HG03135 (cell line): ENCODE measurements at regions not wholly inside any gene's neighbourhood (a gene's known extent, or its start where the extent isn't known, plus 50 kb on each side); places are given as distances from the start of the nearest gene placed in this dataset.
"Not testable (repeated sequence)": the region's sequence is repeated elsewhere in the genome, so short reads cannot be mapped to it uniquely, and the experiment has no call there.

Experiments used
- ATAC-seq: cut with Tn5 transposase; IDR thresholded peaks from one replicate; pipeline ENCODE4 v1.9.1; 2021; ENCODE audit warnings: mild to moderate bottlenecking, moderate library complexity; ENCODE audit not compliant: unreplicated experiment

GRCh38 chr14:51467392-51467791 is 184.3 kb upstream of the FRMD6 start:
- not testable (repeated sequence) for ATAC-seq

GRCh38 chr14:51468523-51468922 is 183.2 kb upstream of the FRMD6 start:
- ATAC-seq, result no peak

DNA sequence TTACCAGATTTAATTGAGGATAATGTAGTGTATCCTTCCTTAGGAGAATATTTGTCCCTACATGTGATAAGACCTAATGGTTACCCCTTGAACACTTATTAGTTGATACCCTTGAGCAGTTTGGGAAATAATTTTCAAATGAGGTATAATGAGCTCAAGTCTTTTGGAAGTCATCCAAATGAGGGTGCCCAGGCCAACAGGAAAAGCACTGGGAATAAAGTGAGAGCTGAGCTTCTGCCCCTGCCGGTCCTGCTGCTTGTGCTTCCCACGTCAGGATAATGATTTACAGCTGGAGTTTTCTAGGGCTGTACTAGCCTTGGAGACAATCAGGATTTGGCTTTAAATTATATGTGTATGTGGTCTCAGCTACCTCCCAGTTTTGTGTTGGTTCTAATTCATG is 178.8 kb upstream of the FRMD6 start:
- no peak for ATAC-seq

GRCh38 chr14:51473351-51473750 is 178.4 kb upstream of the FRMD6 start:
- no peak for ATAC-seq

DNA sequence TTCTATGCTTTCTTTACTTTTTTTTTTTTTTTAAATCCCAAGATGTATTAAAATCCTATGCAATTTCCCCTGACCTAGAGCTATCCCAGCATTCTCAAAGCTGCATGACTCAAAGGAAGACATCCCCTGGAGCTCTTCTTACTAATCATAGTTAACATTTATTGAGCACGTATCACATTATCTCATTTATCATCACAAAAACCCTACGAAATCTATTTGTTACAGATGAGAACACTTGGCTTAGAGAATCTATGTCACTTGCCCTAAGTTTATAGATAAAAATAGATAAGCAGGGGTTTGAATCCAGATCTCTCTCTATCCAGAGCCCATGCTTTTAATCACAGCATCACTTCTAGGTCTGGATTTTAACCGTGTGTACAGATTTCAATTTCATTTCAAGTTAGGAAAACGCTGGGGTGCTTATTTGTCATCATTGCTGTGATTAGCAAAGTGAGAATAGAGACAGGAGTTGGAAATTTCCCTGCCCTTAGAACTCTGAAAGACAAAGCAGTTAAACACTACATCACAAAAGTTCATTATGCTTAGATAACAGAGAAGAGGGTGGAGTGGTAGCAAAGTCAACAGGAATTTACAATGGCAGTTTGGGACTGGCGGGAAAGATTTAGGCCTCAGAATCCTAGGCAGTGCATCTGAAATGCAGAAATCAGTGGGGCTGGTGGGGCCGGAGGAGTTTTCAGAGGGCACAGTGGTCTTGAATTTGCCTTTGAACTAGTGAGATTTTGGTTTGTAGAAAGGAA is 177.7 kb upstream of the FRMD6 start:
- no peak for ATAC-seq

- no peak for ATAC-seq
Measured at GRCh38 chr14:51474854-51475253, 176.9 kb upstream of the FRMD6 start.

GRCh38 chr14:51478175-51478621 is 173.5 kb upstream of the FRMD6 start:
- no peak for ATAC-seq

GRCh38 chr14:51479584-51480325 is 172.0 kb upstream of the FRMD6 start:
- no peak for ATAC-seq

DNA sequence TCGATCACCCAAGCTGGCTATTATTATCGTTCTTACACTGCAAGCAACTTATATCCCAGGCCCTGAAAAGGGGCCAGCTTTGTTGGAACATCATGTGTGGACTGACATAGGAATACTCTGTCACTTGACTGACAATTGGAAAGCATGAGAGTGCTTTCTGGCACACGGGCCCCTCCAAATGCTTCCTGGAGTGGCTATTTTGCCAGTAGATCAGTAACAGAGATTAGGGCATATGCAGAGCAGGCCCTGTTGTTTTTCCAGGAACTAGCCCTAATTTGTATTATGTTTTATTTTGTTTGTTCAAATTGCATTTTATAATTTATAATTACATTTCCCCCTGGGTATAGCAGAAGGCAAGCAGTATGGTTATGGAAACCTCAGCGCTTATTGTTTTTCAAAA is 170.1 kb upstream of the FRMD6 start:
- ATAC-seq, result no peak

GRCh38 chr14:51482102-51482501 is 169.6 kb upstream of the FRMD6 start:
- ATAC-seq, result no peak

DNA sequence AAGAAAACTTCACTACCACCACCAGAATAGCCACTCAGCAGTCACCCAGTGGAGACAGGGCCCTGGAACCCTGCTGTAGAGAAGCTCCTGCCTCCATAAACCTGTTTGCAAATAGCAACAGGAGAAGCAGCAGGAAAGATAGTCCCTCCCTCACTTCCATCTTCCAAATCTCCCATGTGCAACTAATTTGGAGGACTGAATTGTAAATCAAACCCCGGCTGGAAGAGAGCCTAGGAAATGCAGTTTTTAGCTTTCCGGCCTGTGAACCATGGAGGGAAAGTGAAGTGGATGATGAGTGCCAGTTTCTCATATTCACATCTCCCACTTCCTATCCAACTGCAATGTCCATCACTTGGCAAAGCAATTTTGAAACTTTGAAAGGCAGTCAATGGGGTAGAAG is 167.2 kb upstream of the FRMD6 start:
- ATAC-seq, result no peak

DNA sequence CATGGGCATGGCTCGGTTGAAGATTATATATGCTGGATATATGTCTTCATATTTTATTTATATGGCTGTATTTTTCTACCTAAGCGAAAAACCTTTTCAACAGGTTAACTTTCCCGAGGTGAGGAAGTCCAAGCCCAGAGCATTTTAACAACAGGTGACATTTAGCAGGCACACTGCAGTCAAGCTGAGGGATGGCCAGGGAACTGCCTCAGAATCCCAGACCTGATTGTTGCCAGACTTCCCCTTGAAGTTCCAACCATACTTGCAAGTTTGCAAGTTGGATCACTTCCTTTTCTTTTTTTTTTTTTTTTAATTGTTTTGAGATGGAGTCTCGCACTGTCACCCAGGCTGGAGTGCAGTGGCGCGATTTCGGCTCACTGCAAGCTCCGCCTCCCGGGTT is 166.0 kb upstream of the FRMD6 start:
- ATAC-seq, result no peak

- ATAC-seq, result no peak
Measured at GRCh38 chr14:51487848-51488247, 163.9 kb upstream of the FRMD6 start.

- ATAC-seq, result no peak
Measured at GRCh38 chr14:51488569-51489220, 163.0 kb upstream of the FRMD6 start.

DNA sequence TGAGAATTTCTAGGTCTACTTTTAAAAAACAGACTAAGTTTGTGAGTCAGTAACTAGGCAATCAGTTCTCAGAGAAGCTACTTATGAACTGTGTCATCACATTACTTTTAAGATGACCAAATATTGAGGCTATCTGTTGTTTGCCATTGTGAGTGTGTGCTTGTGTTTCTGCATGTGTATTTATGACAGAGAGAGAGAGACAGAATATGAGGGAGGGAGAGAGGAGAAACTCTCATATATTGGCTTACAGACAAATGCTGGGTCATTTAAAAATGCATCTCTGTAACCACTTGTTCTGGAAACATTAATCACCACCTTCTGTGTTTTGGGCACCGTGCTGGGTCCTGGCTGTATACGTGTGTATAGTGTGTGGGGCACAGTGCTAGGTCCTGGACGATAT is 161.5 kb upstream of the FRMD6 start:
- ATAC-seq, result no peak

DNA sequence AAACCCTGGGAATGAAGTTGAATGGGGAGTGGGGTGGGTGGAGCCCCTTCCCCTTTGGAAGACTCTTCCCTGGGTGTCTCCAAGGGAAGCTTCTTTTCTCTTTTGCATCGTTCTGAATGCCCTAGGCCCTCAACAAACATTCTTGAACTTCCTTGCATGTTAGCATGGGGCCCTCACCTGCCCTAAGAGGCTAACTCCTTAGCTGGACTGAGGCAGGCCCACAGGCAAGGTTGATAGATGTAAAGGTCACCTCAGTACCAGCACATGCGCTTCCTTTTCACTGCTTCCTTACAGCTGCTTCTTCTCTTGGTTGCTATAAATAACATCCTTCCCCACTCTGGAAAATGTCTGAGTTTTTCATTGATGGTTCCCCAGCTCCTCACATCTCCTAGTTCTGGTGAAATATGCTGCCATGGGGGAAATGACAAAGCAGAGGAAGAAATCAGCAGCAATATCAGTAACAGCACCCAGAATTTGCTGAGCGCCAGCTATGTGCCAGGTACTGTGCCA is 160.6 kb upstream of the FRMD6 start:
- ATAC-seq, result no peak

DNA sequence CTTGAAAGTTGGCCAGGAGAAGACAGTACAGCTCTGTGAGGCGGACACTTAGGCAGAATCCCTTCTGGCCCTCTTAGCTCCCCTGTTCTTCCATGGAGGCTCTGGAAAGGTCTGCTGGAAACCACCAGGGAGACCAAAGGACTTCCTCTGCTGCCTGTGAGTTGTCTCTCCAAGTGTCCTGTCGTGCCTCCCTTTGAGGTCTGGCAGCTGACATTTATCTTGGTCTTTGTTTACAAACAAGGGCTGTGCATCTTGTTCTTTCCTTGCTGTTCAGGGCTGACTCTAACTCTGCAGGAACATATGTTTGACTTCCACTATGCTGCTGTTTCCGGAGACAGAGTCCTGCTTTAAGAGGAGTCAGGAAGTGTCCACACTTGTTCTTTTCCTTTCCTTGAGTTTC is 159.9 kb upstream of the FRMD6 start:
- ATAC-seq, result no peak

GRCh38 chr14:51495319-51495718 is 156.4 kb upstream of the FRMD6 start:
- ATAC-seq, result no peak

DNA sequence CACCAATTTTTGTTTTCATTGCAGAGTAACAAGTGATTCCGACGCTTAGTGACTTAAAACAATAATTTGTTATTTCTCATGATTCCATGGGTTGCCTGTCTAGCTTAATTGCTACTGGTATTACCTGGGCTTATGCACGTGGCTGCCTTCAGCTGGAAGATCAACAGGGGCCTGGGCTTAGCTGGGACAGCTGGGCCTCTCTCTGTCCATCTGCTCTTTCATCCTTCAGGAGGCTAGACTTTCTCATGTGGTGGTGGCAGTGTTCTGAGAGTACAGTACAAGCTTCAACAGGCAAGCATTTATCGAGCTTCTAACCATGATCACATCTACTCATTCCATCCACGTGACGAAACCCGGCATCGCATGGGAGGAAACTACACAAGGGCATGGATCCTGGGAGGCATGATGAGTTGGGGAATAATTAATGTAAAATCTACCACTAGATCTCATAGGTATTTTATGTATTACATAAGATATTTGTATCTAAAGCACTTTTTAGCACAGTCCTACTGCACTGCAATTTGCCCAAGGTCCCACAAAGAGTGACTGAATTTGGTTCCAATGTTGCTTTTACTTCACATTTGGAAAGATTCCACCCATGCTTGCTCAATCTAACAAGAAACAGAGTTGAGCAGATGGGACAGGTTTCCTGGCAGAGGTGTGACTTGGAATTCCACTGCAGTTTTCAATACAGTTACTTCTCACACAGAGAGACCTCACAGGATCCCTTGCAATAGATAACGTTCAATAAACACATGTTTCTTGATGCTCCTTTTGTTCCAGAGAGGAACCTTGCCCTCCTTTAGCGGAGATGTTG is 153.1 kb upstream of the FRMD6 start:
- ATAC-seq, result no peak

- no peak for ATAC-seq
Measured at GRCh38 chr14:51500776-51501175, 150.9 kb upstream of the FRMD6 start.

DNA sequence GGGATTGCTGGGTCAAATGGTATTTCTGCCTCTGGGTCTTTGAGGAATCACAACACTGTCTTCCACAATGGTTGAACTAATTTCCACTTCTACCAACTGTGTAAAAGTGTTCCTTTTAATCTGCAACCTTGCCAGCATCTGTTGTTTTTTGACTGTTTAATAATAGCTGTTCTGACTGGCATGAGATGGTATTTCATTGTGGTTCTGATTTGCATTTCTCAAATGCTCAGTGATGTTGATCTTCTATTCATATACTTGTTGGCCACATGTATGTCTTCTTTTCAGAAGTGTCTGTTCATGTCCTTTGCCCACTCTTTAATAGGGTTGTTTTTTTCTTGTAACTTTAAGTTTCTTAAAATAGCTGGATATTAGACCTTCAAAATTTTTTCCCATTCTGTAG is 150.0 kb upstream of the FRMD6 start:
- no peak for ATAC-seq
